AML-193 (cell line): ENCODE measurements at regions not wholly inside any gene's neighbourhood (a gene's known extent, or its start where the extent isn't known, plus 50 kb on each side); places are given as distances from the start of the nearest gene placed in this dataset.
A peak's percentile ranks its signal among the peaks of the same experiment; 100 is the strongest.
"Not testable (repeated sequence)": the region's sequence is repeated elsewhere in the genome, so short reads cannot be mapped to it uniquely, and the experiment has no call there.

Experiments
- DNase-seq, 2 experiments: peaks; one replicate each; lab custom pipeline; 2025; lab: John Stamatoyannopoulos, UW

GRCh38 chr15:66964111-66964738 is 101.2 kb upstream of the SMAD3 start:
- DNase-seq, result no peak

GRCh38 chr15:66964791-66965190 is 100.6 kb upstream of the SMAD3 start:
- DNase-seq, result no peak

- DNase-seq, result no peak
Measured at GRCh38 chr15:66965201-66965900, 100.1 kb upstream of the SMAD3 start.

- DNase-seq, result peak in 1 of 2 experiments; percentile 8
Measured at GRCh38 chr15:66966256-66966655, 99.1 kb upstream of the SMAD3 start.

- DNase-seq, result no peak
Measured at GRCh38 chr15:66968806-66969596, 96.4 kb upstream of the SMAD3 start.

- not testable (repeated sequence) for DNase-seq
Measured at GRCh38 chr15:66974131-66974530, 91.3 kb upstream of the SMAD3 start.

- DNase-seq, result not testable (repeated sequence)
Measured at GRCh38 chr15:66976106-66976640, 89.2 kb upstream of the SMAD3 start.

GRCh38 chr15:66980326-66980725 is 85.1 kb upstream of the SMAD3 start:
- not testable (repeated sequence) for DNase-seq

- no peak for DNase-seq
Measured at GRCh38 chr15:66981771-66982170, 83.6 kb upstream of the SMAD3 start.

GRCh38 chr15:66982250-66982649 is 83.2 kb upstream of the SMAD3 start:
- no peak for DNase-seq

GRCh38 chr15:66982816-66983215 is 82.6 kb upstream of the SMAD3 start:
- no peak for DNase-seq

- DNase-seq, result no peak
Measured at GRCh38 chr15:66985653-66986052, 79.7 kb upstream of the SMAD3 start.

GRCh38 chr15:66986951-66987350 is 78.5 kb upstream of the SMAD3 start:
- no peak for DNase-seq

GRCh38 chr15:66993090-66993489 is 72.3 kb upstream of the SMAD3 start:
- DNase-seq, result no peak

GRCh38 chr15:66993874-66994696 is 71.3 kb upstream of the SMAD3 start:
- no peak for DNase-seq

- no peak for DNase-seq
Measured at GRCh38 chr15:66994927-66995656, 70.3 kb upstream of the SMAD3 start.

GRCh38 chr15:66996094-66996493 is 69.3 kb upstream of the SMAD3 start:
- no peak for DNase-seq

GRCh38 chr15:66997212-66997611 is 68.2 kb upstream of the SMAD3 start:
- DNase-seq, result no peak

GRCh38 chr15:66998234-66998633 is 67.2 kb upstream of the SMAD3 start:
- not testable (repeated sequence) for DNase-seq

GRCh38 chr15:66999046-66999968 is 66.1 kb upstream of the SMAD3 start:
- DNase-seq, result no peak
